HS-5 (cell line): ENCODE measurements at regions not wholly inside any gene's neighbourhood (a gene's known extent, or its start where the extent isn't known, plus 50 kb on each side); places are given as distances from the start of the nearest gene placed in this dataset.
"Not testable (repeated sequence)": the region's sequence is repeated elsewhere in the genome, so short reads cannot be mapped to it uniquely, and the experiment has no call there.

Source experiments
- DNase-seq: peaks from one replicate; pipeline ENCODE4 v3.0.0-alpha.2; 2012; ENCODE audit warnings: low read depth

- no peak for DNase-seq
These were observed 460.2 kb downstream of the LTN1 start for GRCh38 chr21:28532446-28532845.

DNA sequence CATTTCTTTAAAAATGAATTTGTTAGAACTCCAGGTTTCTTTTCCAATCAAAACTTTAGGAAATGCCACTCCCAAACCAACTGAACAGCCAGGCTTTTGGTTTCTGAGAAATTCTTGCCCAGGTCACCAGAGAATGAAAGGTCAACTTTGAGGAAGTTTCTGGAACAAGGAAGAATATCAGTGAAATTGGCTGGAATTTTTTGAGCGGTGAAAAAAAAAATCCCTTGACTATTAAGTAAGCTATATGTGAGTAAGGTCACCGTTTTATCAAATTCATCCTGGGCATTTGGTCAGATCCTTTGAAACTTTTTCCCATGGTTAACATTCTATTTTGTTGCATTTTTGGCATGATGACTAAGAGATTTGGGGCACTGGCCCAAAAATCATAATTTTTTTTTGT is 469.3 kb downstream of the LTN1 start:
- DNase-seq: no peak

DNA sequence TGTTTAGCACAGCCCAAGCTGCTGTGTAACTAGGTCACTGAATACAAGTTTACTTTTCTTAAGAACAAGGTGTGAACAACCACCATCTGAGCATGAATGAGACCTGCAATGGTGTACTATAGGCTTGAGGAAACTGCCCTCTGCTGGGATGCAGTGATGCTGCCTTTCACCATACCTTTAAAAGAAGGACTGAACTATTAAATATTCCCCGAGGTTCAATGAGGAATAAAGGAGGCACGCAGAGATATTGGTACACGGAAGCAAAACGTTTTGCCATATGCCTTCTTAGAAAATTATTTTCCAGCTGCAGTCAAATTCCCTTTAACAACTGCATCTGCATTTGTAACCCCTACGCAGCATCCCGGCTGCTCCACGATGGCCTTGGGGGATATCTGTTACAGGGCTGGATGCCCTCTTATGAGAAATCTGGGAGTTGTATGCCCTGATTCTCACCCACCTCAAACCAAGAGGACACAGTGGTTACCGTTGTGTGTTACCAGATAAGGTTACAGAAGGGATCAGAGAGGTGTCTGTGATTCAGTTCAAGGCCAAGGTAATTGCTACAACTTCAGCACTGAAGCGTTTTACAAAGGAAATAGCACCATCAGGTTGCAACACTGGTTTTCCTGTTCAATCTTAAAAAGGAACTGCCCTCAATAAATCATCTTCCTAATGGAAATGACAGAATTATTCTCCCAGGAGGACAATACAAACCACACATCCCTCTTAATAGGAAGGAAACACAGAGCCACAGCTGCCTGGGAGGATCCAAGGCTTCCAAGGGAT is 470.5 kb downstream of the LTN1 start:
- DNase-seq: no peak

- no peak for DNase-seq
These were observed 474.0 kb downstream of the LTN1 start for GRCh38 chr21:28518630-28519029.

DNA sequence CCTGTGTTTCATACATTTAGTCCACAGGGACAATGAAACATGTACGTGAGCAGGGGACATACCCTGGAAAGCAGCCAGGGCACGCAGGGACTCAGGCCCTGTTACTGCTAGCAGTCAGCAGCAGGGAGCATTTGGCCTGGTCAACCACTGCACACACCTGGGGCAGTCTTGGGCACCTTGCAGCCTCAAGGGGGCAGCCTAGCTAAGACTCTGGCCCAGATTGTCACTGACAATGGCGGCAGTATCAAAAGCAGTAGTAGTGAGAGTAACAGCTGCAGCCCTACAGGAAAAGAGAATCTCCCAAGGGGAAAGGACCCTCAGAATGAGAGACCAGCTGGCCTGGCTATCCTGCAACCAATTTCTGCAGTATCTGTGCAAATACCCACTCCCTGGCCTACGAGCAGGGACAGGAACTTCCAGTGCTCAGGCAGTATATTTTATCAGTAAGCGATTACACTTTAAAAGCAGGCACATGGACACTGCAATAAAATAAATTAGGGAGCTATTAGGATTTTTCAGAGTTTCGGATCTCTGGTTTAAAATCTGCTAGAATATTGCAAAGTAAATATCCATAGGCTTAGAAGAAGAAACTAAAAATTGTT is 475.6 kb downstream of the LTN1 start:
- DNase-seq: no peak

GRCh38 chr21:28516021-28516420 is 476.7 kb downstream of the LTN1 start:
- DNase-seq: no peak

GRCh38 chr21:28513428-28513827 is 479.2 kb downstream of the LTN1 start:
- no peak for DNase-seq

- DNase-seq: no peak
These were observed 483.6 kb downstream of the LTN1 start for GRCh38 chr21:28509031-28509430.

DNA sequence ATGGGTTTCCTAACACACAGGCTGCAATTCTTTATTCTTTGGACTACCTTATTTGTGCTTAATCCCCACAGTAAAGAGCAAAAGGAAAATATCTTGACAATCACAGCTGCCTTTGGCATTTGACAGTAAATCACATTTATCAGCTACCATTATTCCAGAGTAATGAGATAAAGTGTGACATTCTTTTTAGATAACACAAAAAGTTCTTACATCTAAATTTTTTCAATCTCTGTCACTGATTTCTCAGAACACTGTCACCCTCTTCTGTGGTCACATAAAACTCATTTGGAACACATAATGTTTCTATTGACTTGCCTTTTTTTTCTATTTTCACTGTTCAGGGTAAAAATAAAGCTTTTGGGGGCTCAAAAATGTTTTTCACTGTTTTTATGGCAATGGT is 484.6 kb downstream of the LTN1 start:
- no peak for DNase-seq

- DNase-seq: no peak
These were observed 496.2 kb downstream of the LTN1 start for GRCh38 chr21:28496517-28496916.

- no peak for DNase-seq
These were observed 500.6 kb downstream of the LTN1 start for GRCh38 chr21:28492127-28492526.

DNA sequence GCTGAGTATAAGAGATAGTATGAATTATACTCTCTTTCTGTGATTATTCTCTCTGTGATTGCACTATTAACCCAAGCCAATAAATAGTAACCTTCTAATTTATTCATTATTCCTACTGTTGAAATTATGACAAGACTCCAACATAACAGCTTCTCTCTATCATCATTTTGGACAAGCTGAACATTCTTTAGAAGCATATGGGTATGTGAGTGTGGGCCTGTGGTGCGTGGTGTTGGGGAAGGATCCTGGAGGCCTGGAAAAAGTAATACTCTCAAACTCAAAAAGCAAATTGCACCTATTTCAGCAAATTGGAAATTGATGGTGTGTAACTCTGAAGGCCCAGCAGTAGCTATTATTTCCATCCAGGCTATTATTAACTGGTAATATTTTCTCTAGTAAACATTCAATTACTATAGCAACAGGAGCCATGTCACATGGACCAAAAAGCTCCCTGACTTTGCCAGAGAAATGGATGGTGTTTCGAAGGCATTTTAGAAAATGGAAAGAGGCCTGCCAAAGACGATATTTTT is 502.8 kb downstream of the LTN1 start:
- no peak for DNase-seq

DNA sequence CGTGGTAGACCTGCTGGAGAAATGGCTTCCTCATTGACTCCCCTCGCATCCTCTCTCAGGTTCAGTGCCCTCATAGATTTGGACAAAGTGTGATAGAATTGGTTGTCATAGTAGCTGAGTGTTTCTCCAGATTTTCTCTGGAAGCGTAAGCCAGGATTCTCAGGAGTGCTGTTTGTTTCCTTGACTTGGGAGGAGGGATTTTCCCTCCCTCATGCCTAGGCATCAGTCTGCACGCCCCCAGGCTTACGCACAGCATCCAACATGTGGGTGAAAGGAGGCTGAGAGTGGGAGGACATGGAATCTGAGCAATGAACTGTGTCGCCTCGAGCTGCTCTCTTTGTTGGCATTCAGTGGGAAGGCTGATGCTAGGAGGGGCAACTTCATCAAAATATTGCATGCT is 503.5 kb downstream of the LTN1 start:
- no peak for DNase-seq

DNA sequence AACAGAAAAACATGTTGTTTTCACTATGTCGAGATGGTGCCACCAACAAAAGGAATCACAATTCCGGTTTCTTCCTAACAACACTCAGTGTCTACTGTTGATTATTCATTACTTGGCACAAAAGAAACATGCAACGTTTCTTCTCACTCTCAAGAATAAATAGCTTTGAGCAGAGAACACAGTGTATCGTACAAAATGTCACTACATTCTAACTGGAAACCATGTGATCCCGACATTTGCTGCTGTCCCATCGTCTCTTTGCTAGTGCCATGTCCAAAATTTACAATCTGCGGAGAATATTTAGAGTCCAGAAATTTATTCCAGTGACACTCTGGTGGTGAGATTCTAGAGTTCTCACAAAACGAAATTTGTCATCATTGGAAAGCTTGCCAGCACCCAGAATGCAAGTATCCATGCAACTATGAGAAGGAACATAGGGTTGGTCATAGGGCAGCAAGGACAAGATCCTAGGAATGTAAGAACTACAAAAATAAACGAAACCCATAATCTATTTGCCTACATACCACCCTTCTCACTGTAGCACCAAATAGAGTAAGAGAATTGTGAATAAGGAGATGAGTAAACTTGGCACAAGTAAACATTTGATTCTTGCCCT is 505.1 kb downstream of the LTN1 start:
- DNase-seq: no peak

DNA sequence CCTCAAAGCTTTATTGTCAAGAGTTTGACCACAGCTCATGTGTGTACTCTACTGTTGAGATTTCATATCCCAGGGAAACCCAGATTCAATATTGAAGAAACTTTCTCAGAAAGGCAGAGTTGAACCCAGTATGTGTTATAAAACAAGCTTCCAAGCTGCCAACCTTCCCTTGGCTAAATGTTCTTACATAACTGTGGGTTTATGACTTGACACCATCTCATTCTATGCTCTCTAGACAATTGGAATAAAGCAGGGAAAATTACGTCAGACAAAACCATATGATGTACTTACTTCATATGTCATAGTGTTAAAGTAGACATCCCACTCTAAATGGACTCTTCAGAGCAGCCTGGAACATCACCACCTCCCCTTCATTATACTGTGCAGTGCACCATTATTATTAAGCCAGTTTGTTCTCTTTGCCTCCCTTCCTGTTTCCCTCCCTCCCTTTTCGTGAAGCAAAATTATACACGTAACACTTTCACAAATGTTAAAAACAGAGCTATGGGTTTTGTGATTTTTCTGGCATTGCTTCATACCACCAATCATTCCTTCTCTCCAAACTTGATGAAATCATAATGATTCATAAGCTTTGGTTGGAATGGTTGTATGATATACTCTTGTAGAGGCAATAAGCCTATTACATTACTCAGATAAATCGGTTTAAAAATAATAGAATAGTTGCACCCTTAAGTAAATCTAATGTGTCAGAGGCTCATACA is 507.2 kb downstream of the LTN1 start:
- DNase-seq: peak; percentile 64

GRCh38 chr21:28483301-28484035 is 509.2 kb downstream of the LTN1 start:
- DNase-seq: no peak

- DNase-seq: no peak
These were observed 510.0 kb downstream of the LTN1 start for GRCh38 chr21:28482657-28483056.

DNA sequence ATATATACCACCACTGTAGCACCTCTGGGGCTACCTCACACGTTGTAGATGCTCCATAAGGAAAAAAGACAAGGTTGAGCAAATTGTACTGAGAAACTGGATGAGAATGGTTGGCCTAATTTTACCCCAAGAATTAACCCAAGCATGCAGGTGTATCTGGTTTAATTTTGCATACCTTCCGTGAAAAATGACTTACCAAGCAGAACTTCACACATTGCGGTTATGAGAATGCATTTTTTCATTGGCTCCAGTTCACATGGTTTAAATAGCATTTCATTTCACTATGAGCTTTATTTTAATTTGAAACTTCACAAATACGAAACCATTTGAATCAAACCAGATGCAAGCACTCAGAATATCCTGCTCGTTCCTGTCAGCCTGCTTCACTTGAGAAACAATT is 512.2 kb downstream of the LTN1 start:
- no peak for DNase-seq

GRCh38 chr21:28473530-28474220 is 519.0 kb downstream of the LTN1 start:
- DNase-seq: no peak

- not testable (repeated sequence) for DNase-seq
These were observed 520.1 kb downstream of the LTN1 start for GRCh38 chr21:28472543-28472942.

DNA sequence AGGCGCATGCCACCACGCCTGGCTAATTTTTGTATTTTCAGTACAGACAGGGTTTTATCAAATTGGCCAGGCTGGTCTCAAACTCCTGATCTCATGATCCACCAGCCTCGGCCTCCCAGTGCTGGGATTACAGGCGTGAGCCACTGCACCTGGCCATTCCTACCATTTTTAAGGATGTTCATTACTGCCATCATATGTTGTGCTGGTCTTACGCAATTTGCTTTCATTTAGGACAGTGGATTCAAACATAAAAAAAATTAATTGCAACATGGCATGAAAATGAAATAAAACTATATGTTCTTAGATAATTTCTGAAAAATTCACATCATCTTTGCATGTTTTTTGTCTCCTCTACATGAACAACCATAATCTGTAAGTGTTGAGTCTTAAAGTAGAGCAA is 527.7 kb downstream of the LTN1 start:
- DNase-seq: no peak
